HCT116 (cell line): ENCODE measurements at regions not wholly inside any gene's neighbourhood (a gene's known extent, or its start where the extent isn't known, plus 50 kb on each side); places are given as distances from the start of the nearest gene placed in this dataset.

ENCODE experiments used
- ATAC-seq: fragments of 200-7000 bp; cut with Tn5 transposase; 2 replicates; pipeline ENCODE4 v1.9.1; 2020; ENCODE audit warnings: mild to moderate bottlenecking, moderate library complexity
- BruUV-seq: library from RNA; stranded (reverse); fragments of 400-500 nt; replicated peaks from 2 replicates; lab custom pipeline; 2021; lab: Mats Ljungman, UMichigan
- CTCF ChIA-PET: fragments of 300-600 bp; sonication (Branson Sonifier 250); formaldehyde crosslinking; loops from one replicate; lab custom pipeline; 2021; ENCODE audit warnings: antibody characterized with exemption; lab: Charles Lee
- POLR2A ChIA-PET: fragments of 300-600, 350-600 bp; sonication (Branson Sonifier 250); formaldehyde crosslinking; loops from one replicate; lab custom pipeline; 2021; ENCODE audit warnings: antibody characterized with exemption; lab: Charles Lee
- RAD21 ChIA-PET, 2 experiments: fragments of 300-600 bp; sonication (Branson Sonifier 250); formaldehyde crosslinking; loops; one replicate each; lab custom pipeline; 2023; ENCODE audit warnings: low total read pairs in 2 of 2; ENCODE audit not compliant: uncharacterized antibody in 2 of 2, unreplicated experiment in 2 of 2, low non-redundant PET in 1 of 2; lab: Charles Lee
- DNase-seq: peaks from one replicate; pipeline ENCODE4 v3.0.0-alpha.2; 2010; ENCODE audit warnings: low read depth, low spot score
- H2AFZ ChIP-seq: fragments of 200-600 bp; shearing (Covaris generic), sonication (generic); 2 replicates; pipeline ENCODE4 v1.6.1; 2017; ENCODE audit warnings: low read depth, mixed run types, mixed read lengths, antibody characterized with exemption, low read length; ENCODE audit not compliant: poor library complexity, severe bottlenecking
- H3K27ac ChIP-seq: 2 replicates; pipeline ENCODE4 v1.5.1; 2012; ENCODE audit warnings: low read depth, low read length
- H3K27me3 ChIP-seq: fragments of 200-600 bp; sonication (generic); 2 replicates; pipeline ENCODE4 v1.6.1; 2016; ENCODE audit warnings: mixed run types, low read length, mixed read lengths; ENCODE audit not compliant: insufficient read depth
- H3K36me3 ChIP-seq, 2 experiments: fragments of 200-500 bp in 1 of 2; fragments of 200-600 bp in 1 of 2; sonication (Bioruptor generic) in 1 of 2; sonication (generic) in 1 of 2; 2 replicates each; pipeline versions ENCODE4 v1.5.1 to v1.6.1; 2014 to 2016; ENCODE audit warnings: low read length in 2 of 2, inconsistent platforms in 1 of 2, mixed read lengths in 1 of 2, mixed run types in 1 of 2; ENCODE audit not compliant: insufficient read depth in 2 of 2, control insufficient read depth in 1 of 2
- H3K4me1 ChIP-seq, 2 experiments: fragments of 200-600 bp in 1 of 2; sonication (generic) in 1 of 2; 2 replicates each; pipeline versions ENCODE4 v1.5.1 to v1.6.1; 2012 to 2017; ENCODE audit warnings: low read length in 2 of 2, inconsistent platforms in 1 of 2, mild to moderate bottlenecking in 1 of 2, mixed read lengths in 1 of 2, mixed run types in 1 of 2, moderate library complexity in 1 of 2; ENCODE audit not compliant: insufficient read depth in 2 of 2, control insufficient read depth in 1 of 2
- H3K4me2 ChIP-seq: fragments of 200-600 bp; sonication (generic); 2 replicates; pipeline ENCODE4 v1.6.1; 2017; ENCODE audit warnings: mixed run types, low read length, mixed read lengths
- H3K4me3 ChIP-seq, 2 experiments: fragments of 200-600 bp in 1 of 2; sonication (generic) in 1 of 2; replicated peaks in 1 of 2; 2 replicates each; pipeline ENCODE4 v1.5.1; 2011 to 2016; ENCODE audit warnings: low read length in 2 of 2, control low read depth in 1 of 2, low read depth in 1 of 2, mild to moderate bottlenecking in 1 of 2, mixed read lengths in 1 of 2, mixed run types in 1 of 2
- H3K79me2 ChIP-seq: fragments of 200-600 bp; sonication (generic); 2 replicates; pipeline ENCODE4 v1.6.1; 2017; ENCODE audit warnings: mild to moderate bottlenecking, mixed run types, low read length, moderate library complexity, mixed read lengths; ENCODE audit not compliant: insufficient read depth
- H3K9ac ChIP-seq: fragments of 200-600 bp; sonication (generic); 2 replicates; pipeline ENCODE4 v1.6.1; 2016; ENCODE audit warnings: low read length, mixed read lengths
- H3K9me2 ChIP-seq: fragments of 200-600 bp; sonication (generic), shearing (Covaris generic); 2 replicates; pipeline ENCODE4 v1.6.1; 2017; ENCODE audit warnings: mixed run types, mild to moderate bottlenecking, moderate library complexity; ENCODE audit not compliant: insufficient read depth
- H3K9me3 ChIP-seq, 2 experiments: fragments of 200-500 bp in 1 of 2; fragments of 200-600 bp in 1 of 2; sonication (Bioruptor generic) in 1 of 2; sonication (generic) in 1 of 2; 2 replicates each; pipeline ENCODE4 v1.6.1; 2014 to 2017; ENCODE audit warnings: low read length in 2 of 2, mixed read lengths in 2 of 2, inconsistent platforms in 1 of 2, low read depth in 1 of 2, mild to moderate bottlenecking in 1 of 2, mixed run types in 1 of 2, moderate library complexity in 1 of 2; ENCODE audit not compliant: control insufficient read depth in 1 of 2, insufficient read depth in 1 of 2
- H4K20me1 ChIP-seq: fragments of 200-600 bp; sonication (generic), shearing (Covaris generic); 2 replicates; pipeline ENCODE4 v1.6.1; 2017; ENCODE audit warnings: mixed run types, mild to moderate bottlenecking, moderate library complexity; ENCODE audit not compliant: insufficient read depth
- ATF3 ChIP-seq: IDR thresholded peaks from 2 replicates; pipeline ENCODE4 v1.6.1; 2012
- CBX3 ChIP-seq: IDR thresholded peaks from 2 replicates; pipeline ENCODE4 v1.6.1; 2012; ENCODE audit warnings: low read depth
- CEBPB ChIP-seq: IDR thresholded peaks from 2 replicates; pipeline ENCODE4 v1.6.1; 2012; ENCODE audit warnings: low read depth
- EGR1 ChIP-seq: IDR thresholded peaks from 2 replicates; pipeline ENCODE4 v1.6.1; 2012; ENCODE audit warnings: low read depth
- ELF1 ChIP-seq: IDR thresholded peaks from 2 replicates; pipeline ENCODE4 v1.6.1; 2012; ENCODE audit warnings: low read depth, borderline replicate concordance
- EZH2 ChIP-seq: fragments of 200-600 bp; sonication (generic); IDR thresholded peaks from 2 replicates; pipeline ENCODE4 v1.6.1; 2017; ENCODE audit warnings: antibody characterized with exemption, mixed run types
- EZH2phosphoT487 ChIP-seq: fragments of 200-600 bp; IDR thresholded peaks from 2 replicates; pipeline ENCODE4 v1.6.1; 2018; ENCODE audit warnings: antibody characterized with exemption, borderline replicate concordance
- MAX ChIP-seq: IDR thresholded peaks from 2 replicates; pipeline ENCODE4 v1.6.1; 2012
- POLR2A ChIP-seq: IDR thresholded peaks from 2 replicates; pipeline ENCODE4 v1.7.0; 2011; ENCODE audit warnings: borderline replicate concordance; ENCODE audit not compliant: insufficient read depth, insufficient read length; ENCODE audit errors: extremely low read depth
- POLR2AphosphoS5 ChIP-seq: IDR thresholded peaks from 2 replicates; pipeline ENCODE4 v1.6.1; 2011; ENCODE audit warnings: mild to moderate bottlenecking, low read depth, low read length, moderate library complexity
- RAD21 ChIP-seq: IDR thresholded peaks from 2 replicates; pipeline ENCODE4 v1.6.1; 2012; ENCODE audit warnings: low read depth, mild to moderate bottlenecking
- REST ChIP-seq: IDR thresholded peaks from 2 replicates; pipeline ENCODE4 v1.6.1; 2012; ENCODE audit warnings: low read depth
- SP1 ChIP-seq: IDR thresholded peaks from 2 replicates; pipeline ENCODE4 v1.6.1; 2012; ENCODE audit warnings: low read depth
- SRF ChIP-seq: IDR thresholded peaks from 2 replicates; pipeline ENCODE4 v1.6.1; 2012; ENCODE audit warnings: low read depth
- YY1 ChIP-seq: IDR thresholded peaks from 2 replicates; pipeline ENCODE4 v1.6.1; 2011; ENCODE audit warnings: low read length, low read depth, moderate library complexity, mild to moderate bottlenecking; ENCODE audit not compliant: insufficient replicate concordance; ENCODE audit errors: extremely low read depth
- ZBTB33 ChIP-seq: IDR thresholded peaks from 2 replicates; pipeline ENCODE4 v1.6.1; 2011; ENCODE audit warnings: mild to moderate bottlenecking, low read length, moderate library complexity; ENCODE audit not compliant: insufficient replicate concordance; ENCODE audit errors: extremely low read depth
- ZFX ChIP-seq: fragments of 450-650 bp; IDR thresholded peaks from 2 replicates; pipeline ENCODE4 v1.6.1; 2017
- ZNF274 ChIP-seq: fragments of 200-500 bp; sonication (Bioruptor generic); IDR thresholded peaks from 2 replicates; pipeline ENCODE4 v1.6.1; 2014; ENCODE audit warnings: mild to moderate bottlenecking, low read depth, low read length, inconsistent platforms
- intact Hi-C: fragments of 100-400 bp; cut with micrococcal nuclease; formaldehyde crosslinking; loops from 2 replicates; pipeline ENCODE4 v1.10.0; 2022
- TF ChIP-seq, protein P1 (sequence below), 3 experiments: fragments of 200-600 bp in 1 of 3; sonication (generic) in 1 of 3; IDR thresholded peaks in 2 of 3; conservative IDR thresholded peaks in 1 of 3; 2 replicates each; pipeline ENCODE4 v1.5.1; 2012 to 2017; ENCODE audit warnings: low read depth in 2 of 3, low read length in 2 of 3, antibody characterized with exemption in 1 of 3, borderline replicate concordance in 1 of 3, control low read depth in 1 of 3, mild to moderate bottlenecking in 1 of 3, mixed read lengths in 1 of 3, mixed run types in 1 of 3, moderate library complexity in 1 of 3; ENCODE audit not compliant: insufficient read depth in 1 of 3

DNA sequence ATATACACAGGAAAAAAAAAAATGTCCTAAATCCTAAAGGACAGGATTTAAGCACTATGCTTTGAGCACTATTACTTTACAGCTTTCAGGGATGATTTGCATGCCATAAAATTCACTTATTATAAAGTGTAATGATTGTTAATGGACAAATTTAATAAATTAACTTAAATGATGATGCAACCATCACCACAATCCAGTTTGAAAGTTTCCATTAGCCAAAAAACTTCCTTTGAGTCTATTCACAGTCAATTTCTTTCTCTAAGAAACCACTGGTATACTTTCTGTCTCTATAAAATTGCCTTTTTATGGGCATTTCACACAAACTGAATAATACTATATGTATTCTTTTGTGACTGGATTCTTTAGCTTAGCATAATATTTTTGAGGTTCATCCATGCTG, 111.1 kb upstream of the RIOK3 start (continued):
- no peak for TF ChIP-seq EZH2phosphoT487
- TF ChIP-seq YY1: no peak
- TF ChIP-seq EZH2: no peak

DNA sequence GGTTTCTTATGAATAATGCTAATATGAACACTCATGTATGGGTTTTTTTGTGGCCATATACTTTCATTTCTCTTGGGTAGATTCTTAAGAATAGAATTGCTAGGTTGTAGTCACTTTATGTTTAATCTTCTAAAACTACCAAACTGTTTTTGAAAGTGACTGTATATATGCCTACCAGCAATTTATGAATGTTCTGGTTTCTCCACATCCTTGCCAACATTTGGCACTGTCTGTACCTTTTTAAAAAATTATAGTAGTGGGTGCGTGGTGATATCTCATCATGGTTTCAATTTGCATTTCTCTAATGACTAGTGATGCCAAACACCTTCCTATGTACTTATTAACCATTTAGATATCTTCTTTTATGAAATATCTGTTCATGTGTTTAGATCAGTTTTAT, 110.6 kb upstream of the RIOK3 start:
- no peak for DNase-seq
- Histone ChIP-seq H3K9me3 (no peaks in the 10 kb centered on the region), H3K27ac (no peak overlapping the region), H3K36me3 (no peaks in the 10 kb centered on the region; a peak in 1 of 4 replicates), H2AFZ (no peak overlapping the region), H3K4me3 (no peak overlapping the region), H3K27me3 (no peaks in the 10 kb centered on the region), H3K9me2 (no peaks in the 10 kb centered on the region), H4K20me1 (no peaks in the 10 kb centered on the region), H3K9ac (no peak overlapping the region), H3K79me2 (no peaks in the 10 kb centered on the region), H3K4me2 (no peak overlapping the region), H3K4me1 (no peaks in the 10 kb centered on the region)
- intact Hi-C loops: no loop called here
- no TSS peak for BruUV-seq
- POLR2A ChIA-PET: no interaction called here
- ATAC-seq: no peak
- RAD21 ChIA-PET: no interaction called here
- CTCF ChIA-PET: no interaction called here
- TF ChIP-seq CBX3 (no peak), RAD21 (no peak), MAX (no peak), CEBPB (no peak), ZFX (no peak), SRF (no peak), EZH2phosphoT487 (no peak), ZNF274 (no peak), EGR1 (no peak), EZH2 (no peak), ELF1 (no peak), SP1 (no peak), YY1 (no peak), POLR2A (no peak), ATF3 (no peak), ZBTB33 (no peak), POLR2AphosphoS5 (no peak), REST (no peak)
- TF ChIP-seq, protein P1, sequence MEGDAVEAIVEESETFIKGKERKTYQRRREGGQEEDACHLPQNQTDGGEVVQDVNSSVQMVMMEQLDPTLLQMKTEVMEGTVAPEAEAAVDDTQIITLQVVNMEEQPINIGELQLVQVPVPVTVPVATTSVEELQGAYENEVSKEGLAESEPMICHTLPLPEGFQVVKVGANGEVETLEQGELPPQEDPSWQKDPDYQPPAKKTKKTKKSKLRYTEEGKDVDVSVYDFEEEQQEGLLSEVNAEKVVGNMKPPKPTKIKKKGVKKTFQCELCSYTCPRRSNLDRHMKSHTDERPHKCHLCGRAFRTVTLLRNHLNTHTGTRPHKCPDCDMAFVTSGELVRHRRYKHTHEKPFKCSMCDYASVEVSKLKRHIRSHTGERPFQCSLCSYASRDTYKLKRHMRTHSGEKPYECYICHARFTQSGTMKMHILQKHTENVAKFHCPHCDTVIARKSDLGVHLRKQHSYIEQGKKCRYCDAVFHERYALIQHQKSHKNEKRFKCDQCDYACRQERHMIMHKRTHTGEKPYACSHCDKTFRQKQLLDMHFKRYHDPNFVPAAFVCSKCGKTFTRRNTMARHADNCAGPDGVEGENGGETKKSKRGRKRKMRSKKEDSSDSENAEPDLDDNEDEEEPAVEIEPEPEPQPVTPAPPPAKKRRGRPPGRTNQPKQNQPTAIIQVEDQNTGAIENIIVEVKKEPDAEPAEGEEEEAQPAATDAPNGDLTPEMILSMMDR (IDR thresholded peaks at IDR 0.05 in 2 of 3, conservative IDR thresholded peaks at IDR 0.05 in 1 of 3; ENCODE audit: borderline replicate concordance in 1 of 3, insufficient read depth in 1 of 3, low read depth in 2 of 3, low read length in 2 of 3): no peak
